HG02938 (cell line): ENCODE measurements at regions not wholly inside any gene's neighbourhood (a gene's known extent, or its start where the extent isn't known, plus 50 kb on each side); places are given as distances from the start of the nearest gene placed in this dataset.
"Not testable (repeated sequence)": the region's sequence is repeated elsewhere in the genome, so short reads cannot be mapped to it uniquely, and the experiment has no call there.

Source experiments
- ATAC-seq: cut with Tn5 transposase; IDR thresholded peaks from one replicate; pipeline ENCODE4 v1.9.1; 2021; ENCODE audit warnings: mild to moderate bottlenecking, moderate library complexity; ENCODE audit not compliant: unreplicated experiment

GRCh38 chr20:64327223-64327549, 71.6 kb downstream of the PCMTD2 start:
- ATAC-seq, result not testable (repeated sequence)

DNA sequence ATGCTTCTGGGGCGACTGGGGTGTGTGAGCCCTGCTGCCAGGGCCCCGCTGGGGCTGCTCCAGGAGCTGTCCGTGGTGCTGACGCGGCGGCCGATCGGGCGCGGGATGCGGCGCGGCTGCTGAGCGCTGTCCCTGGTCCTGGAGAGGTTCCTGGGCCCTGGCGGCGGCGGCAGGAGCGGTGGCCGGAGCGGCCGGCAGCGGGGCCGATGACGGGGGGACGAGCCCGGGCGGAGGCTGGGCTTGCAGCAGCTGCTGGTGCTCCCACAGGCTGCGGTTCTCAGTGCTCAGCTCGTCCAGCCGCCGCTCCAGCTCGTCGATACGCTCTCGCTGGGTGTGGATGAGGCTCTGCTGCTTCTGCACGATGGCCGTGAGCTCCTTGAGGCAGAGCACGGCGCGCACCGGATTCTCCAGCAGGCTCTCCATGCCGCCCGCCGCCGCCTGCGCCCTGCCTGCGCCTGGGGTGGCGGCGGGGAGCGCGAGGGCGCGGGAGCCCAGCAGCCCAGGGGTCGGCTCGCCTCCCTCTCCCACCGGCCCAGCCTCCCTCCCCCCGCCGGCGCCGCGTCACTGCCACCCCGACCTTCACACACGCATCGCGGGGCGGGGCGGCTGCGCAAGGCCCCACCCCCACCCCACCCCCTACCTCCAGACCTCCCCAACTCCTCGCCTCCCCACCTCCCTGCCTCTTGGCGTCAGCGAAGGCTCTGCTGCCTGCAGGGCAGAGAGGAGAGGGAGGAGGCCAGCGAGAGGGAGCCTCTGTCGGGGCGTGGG, 72.2 kb downstream of the PCMTD2 start:
- peak; percentile 47 for ATAC-seq

GRCh38 chr20:64328595-64329250, 73.2 kb downstream of the PCMTD2 start:
- ATAC-seq, result not testable (repeated sequence)

- ATAC-seq, result not testable (repeated sequence)
These were observed 77.1 kb downstream of the PCMTD2 start for GRCh38 chr20:64332627-64333026.
